ENCODE measurements at regions not wholly inside any gene's neighbourhood (a gene's known extent, or its start where the extent isn't known, plus 50 kb on each side); places are given as distances from the start of the nearest gene placed in this dataset.
A peak's percentile ranks its signal among the peaks of the same experiment; 100 is the strongest.
"Not testable (repeated sequence)": the region's sequence is repeated elsewhere in the genome, so short reads cannot be mapped to it uniquely, and the experiment has no call there.

DNA sequence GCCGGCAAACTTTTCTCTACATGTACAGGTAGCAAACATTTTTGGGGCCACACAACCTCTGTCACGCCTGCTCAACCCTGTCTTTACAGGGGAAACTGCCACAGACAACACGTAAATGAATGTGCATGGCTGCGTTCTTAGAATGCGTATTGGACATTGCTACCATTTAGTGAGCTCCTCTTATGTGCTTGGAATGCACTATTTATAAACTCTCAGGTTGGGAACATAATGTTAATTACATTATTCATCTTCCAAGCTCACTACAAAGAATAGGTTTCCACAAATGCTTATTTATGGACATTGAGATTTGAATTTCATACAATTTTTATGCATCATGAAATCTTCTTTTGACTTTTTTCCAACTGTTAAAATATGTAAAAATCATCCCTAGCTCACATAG lies 92.0 kb upstream of the RPS6KA2 start:
- DNase-seq: no peak

DNA sequence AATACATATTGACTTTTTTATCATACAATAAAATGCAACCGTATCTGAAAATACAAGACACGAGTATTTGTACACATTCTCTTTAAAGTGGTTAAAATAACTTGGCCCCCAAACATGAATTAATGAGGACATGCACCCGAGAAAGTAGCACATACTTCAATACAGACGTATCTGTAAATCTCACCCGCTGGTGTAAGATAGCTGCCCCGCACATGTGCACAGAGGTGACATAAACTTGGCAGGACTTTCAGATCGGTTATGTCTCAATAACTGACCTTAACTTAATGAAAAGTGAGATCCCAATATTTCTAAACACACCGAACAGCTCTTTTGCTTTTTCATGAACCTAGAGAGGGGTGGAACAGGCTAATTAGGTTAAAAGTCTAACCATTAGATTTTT lies 91.5 kb upstream of the RPS6KA2 start:
- DNase-seq: no peak

DNA sequence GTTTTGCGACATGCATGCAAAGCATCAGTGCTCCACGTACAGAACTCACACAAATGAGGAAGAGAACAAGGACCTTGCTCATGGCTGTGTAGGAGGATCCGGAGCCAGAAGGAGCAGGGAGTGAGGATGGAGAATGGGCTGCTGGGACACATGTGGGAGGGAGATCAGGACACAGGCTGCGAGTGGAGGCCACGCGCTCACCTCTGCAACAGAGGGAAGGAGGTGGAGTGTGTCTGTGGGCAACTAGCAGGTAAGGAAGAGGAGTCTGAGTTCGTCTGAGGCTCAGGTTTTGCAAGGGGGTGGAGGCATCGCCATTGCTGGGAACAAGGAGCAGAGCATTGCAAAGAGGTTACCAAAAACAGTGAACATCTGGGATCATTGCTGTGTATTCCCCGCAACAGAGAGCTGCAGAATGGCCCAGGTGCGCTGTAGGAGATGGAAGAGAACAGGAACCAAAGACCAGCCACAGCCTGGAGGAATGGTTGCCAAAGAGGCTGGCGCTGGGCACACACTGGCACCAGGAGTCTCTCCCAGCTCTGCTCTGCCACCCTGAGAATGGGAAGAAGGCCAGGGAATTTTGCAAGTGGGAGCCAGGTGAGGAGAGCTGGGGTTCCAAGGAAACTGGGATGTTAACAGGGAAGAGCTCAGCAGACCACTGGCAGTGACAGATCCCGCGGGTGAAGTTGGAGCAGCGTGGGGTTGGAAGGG lies 90.0 kb upstream of the RPS6KA2 start:
- no peak for DNase-seq

DNA sequence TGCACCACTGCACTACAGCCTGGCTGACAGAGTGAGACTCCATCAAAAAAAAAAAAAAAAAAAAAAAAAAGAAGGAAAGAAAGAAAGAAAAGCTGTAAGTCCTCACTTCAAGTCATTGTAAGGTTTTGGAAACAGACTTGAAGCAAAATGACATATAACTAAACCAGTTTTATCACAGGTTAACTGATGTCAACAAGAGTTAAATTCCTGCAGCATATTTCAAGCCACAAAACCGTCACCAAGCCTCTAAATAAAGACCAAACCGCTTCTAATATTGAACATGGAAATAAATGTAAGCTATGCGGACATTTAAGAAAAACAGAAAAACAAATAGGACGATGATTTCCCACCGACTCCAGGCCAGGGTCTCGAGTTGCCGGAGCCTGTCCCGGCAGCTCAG lies 88.9 kb upstream of the RPS6KA2 start:
- no peak for DNase-seq

DNA sequence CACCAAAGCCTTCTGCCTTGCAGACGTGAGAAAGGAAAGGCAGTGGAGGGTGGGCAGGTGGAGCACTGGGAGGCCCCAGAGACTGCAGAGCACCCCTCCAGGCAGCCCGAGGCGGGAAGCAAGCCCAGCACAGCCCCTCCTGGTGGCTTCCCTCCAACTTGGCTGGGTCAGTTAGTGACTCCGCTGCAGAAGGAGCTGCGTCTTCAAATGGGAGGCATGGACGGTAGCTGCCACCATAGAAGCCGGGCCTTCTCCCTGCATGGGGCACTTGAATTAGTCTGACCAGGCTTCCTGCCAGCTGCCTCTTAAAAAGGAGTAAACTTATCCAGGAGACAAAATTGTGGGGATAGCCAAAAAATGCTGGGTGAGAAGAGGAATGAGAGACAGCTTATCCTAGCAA lies 88.0 kb upstream of the RPS6KA2 start:
- DNase-seq: no peak

DNA sequence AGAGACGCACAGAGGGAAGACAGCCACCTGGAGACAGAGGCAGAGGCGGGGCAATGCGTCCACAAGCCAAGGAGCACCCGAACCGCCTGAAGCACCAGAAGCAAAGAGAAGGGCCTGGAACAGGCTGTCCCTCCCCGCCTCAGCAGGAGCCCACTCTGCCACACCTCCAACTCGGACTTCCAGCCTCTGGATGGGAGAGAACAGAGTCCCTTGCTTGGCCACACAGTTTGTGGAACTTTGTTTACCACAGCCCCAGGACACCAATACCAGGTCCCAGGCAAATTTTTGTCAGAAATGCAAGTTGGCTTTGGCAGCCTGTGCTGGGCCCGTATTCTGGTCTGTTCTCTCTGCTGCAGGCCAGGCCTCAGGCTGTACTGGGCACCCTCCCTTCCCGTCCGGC lies 87.5 kb upstream of the RPS6KA2 start:
- no peak for DNase-seq

DNA sequence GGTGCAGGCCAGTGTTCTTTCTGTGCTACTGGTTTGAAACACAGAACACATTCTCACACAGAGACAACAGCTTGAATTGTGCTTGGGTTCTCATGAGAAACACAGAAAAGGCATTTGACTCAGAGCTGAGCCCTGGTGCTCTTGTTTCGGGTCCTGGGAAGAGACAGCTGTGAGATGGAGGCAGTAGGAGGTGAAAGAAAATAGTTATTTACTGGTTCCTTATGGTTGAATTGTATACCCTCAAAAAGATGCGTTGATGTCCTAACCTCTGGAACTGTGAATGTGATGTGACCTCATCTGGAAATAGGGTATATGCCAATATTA lies 87.1 kb upstream of the RPS6KA2 start:
- no peak for DNase-seq

DNA sequence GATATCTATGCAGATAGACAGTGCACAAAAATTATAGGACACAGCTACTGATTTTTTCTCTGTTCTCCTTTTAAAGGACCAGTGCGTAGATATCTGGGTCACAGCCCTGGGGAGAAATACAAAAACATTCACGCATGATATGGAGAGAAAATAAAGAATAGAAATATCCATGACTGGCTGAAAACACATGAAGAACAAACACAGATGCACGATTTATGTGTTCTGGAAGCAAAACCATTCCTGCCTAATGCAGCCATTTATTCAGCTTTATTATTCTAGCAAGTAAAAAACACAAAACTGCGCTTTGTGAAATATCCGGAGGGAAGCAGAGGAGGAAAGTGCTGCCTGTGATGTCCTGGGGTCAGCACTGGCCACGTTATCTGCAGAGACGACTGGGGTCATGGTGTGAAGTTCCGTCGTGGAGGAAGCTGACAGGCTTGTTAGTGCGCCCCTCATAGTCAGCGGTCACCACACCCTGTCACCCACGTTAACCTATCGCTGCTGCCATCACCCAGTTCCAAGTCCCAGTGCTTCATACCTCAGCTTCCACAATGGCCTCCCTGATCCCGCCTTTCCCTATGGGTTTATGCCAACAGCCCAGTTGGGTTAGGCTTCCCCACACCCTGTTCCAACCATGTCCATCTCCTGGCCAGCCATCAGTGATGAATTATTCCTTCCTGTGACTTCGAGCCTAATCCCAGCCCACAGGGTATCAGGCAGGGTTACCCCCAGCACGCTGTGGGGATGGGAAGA lies 86.6 kb upstream of the RPS6KA2 start:
- DNase-seq: no peak

DNA sequence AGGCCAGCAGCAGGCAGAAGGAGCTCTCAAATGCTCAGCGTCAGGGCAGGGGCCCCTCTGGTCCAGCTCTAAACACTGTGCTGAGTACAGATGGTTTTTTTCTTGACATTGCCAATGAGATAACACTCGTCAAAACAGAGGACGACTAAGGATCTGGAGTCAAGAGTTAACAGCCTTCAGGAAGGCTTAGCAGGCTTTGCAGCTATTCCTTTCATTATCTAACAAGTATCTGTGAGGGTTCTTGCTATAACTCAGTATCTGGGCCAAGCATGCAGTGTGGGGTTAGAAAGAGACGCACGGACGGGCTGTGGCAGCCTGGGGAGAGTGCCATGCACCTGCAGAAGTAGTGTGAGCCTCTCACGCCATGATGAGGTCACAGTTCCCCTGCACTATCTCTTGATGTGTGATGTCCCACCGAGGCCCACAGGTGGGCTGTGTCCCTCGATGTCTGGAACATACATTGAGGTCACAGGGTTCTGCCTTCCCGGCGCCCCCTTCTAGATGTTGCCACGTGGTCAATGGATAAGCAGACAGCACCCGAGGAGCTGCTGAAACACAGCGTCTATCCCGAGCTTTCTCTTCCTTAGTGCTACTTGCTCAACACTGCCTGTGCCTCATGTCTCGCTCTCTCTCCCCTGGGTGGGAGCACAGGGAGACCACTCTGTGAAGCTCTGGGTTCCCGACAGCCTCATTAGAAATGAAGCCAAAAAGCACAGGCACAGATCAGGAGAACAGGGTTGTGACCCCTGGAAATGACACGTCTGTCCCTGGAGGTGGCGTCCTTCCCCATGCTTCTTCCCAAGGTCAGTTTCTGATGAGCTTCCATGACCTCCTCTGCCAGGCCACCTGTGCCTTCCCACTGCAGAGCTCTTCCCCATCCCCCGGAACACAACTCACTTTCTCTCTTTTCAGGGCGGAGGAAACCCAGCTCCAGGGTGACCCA lies 85.5 kb upstream of the RPS6KA2 start:
- DNase-seq: no peak

DNA sequence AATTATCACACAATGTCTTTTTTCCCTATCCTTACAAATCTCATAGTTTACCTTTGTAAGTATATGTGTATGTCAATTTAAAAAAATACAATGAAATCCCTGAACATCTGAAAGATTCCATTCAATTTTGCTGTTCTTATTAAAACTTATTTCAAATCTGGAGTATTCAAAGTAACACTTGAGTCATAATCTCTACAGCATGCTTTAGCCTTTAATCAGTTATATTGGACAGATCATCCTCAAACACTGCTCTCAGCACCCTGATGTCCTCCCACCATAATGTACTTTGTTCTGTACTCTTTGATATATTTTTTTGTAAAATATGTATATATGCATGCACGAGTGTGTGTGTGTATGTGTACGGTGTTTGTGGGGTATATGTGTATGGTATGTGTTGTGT lies 83.0 kb upstream of the RPS6KA2 start:
- DNase-seq: no peak

DNA sequence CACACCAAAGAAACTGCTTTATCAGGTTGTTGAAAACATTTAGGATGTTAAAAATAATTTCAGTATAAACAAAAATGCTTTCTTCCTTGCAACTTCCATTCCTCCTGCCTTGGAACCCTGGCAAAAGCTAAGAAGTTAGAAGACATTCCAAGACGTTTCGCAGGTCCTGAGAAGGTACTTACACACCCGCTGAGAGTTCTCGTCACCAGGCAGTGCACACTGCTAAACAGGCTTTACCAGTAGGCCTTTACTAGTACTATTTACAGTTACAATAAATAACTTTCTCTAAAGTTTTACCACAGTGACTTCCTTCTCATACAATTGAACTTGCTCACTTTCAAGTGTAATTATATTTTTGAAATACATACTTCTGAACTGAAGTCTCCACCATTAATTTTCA lies 81.4 kb upstream of the RPS6KA2 start:
- no peak for DNase-seq

DNA sequence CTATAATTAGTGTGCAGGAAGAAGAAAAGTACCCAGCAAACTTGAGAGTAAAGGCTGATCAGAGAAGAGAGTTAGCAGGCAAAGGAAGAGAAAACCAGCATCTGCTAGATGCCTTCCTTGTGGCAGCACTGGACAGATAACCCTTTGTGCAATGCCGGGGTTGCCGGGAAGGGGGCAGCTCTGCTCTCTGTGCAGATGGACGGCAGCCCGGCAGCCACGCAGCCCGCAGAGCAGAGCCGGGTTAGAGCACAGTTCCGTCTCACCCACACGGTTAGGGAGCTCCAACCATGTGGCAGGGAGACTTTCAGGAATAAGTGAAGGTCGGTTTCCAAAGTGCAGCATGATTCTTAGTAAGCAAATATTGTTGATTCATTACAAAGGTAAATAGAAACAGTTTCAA lies 80.0 kb upstream of the RPS6KA2 start:
- peak; percentile 28 for DNase-seq

DNA sequence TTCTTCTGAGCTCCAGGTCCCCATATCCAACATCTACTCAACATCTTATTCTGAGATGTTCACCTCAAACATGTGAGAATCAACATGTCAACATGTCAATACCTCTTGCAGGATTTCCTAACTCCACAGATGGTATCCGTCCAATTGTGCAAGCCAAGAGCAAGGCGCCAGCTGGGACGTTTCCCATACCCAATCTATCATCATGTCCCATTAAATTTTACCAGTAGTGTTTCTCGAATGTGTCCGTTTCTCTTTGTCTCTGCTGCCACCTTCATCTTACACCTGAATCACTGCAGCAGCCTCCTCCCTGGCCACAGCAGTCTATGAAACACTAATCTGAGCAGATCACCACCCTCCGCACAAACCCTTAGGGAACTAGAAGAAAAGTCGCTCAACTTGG lies 78.0 kb upstream of the RPS6KA2 start:
- no peak for DNase-seq

DNA sequence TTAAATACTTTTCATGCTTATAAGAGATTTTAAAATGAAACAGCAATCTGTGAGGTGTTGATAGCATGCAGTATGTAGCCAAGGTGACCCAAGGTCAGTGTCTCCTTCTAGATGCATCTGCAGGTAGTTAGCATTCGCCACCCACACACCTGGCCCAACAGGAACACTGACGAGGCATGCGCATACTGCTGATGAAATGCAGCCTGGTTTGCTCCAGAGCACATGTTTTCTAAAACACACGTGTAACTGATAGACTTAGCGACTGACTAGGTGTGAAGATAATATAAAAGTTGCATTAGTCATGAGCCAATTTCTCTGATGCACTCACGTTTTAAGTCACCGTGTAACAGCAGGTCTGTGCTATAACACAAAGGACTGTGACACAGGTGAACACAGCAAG lies 77.1 kb upstream of the RPS6KA2 start:
- no peak for DNase-seq

DNA sequence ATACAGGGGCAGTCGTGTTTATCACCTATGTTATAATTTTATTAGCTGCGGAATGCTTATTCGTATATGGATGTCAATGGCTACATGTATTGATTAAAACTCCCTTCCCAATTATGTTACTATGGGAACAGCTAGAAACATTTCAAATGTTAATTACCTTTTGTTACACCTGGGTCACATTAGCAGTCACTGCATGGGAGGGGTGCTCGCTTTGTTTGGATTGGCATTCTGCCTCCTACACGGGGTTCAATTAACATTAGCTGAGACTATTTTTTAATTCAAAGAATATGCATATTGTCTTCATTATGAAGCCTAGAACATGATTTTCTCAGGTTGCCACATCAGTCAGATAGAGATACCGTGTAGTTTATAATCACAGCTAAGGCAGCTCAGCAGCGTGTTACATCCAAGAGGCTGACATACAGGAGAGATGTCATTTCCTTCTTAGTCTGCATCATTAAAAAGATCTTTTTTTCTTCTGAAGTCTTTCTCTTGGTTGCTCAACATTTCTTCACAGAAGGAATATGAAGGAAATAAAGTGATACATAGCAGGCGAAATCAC lies 76.2 kb upstream of the RPS6KA2 start:
- no peak for DNase-seq

DNA sequence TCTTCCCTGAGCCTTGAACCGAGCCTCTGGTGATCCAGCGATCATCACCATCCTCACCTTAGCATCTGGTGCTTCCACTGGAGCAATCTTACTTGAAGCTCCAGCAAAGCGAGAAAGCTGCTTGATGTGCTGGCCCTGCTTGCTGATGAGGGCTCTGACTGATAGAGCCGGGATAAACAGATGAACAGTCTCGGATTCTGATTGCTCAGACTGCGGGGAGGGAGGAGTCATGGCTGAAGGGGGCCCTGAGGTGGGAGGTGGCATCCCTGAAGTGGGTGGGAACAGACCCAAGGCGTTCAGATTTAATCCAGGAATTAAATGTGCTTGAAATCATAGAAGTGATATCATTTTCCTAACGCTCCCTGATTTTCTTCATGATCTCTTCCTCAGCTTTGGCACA lies 74.4 kb upstream of the RPS6KA2 start:
- not testable (repeated sequence) for DNase-seq

DNA sequence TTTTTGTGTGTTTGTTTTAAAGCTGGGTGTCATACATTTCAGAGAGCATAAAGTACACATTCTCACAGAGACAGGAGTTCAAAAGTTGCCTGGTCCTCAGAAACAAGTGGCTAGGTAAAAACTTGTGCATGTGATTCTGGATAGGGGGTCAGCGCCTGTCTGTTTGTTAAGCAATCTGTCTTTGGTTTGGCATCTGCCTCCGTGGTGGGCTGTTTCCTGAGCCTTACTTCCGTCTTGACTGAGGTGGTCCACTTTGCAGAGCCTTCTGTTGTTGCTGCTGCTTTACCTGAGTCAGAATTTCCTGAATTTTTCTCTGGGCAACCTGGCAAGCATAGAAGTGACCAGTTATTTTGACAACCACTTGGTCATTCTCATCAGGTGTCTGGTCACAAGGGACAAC lies 73.8 kb upstream of the RPS6KA2 start:
- DNase-seq: not testable (repeated sequence)

DNA sequence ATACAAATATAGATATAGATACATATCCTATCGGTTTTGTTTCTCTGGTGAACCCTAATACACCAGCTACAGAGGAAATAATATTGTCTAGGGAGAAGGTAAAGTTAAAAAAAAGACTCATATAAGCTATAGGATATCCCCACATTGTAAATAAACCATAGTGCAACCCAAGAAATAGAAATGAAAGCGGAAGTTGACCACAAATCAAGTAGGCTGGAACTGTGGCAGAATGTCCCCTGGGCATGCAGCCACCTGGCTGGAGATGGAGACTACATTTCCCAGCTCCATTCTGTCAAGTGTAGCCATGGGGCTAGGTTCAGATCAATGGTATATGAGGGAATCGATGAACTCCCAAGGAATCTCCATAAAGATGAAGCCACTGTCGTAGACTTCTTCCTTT lies 70.1 kb upstream of the RPS6KA2 start:
- no peak for DNase-seq

DNA sequence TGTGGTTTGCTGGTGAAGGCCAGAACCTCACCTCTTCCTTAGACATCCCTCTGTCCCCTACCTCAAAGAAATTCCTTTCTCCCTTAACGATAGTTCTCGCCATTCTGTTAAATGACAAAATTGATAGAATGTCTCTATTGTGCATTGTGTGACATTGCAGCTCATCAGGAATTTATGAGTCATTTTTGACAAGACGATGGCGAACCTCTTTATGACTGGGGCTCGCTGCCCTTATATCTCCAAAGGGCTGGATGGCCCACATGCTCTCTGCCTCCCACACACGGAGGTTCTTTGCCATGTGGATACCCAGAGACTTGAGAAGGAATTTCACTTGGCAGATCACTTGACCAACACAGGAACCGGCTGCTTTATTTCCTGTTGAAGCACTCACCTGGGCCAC lies 66.8 kb upstream of the RPS6KA2 start:
- no peak for DNase-seq

DNA sequence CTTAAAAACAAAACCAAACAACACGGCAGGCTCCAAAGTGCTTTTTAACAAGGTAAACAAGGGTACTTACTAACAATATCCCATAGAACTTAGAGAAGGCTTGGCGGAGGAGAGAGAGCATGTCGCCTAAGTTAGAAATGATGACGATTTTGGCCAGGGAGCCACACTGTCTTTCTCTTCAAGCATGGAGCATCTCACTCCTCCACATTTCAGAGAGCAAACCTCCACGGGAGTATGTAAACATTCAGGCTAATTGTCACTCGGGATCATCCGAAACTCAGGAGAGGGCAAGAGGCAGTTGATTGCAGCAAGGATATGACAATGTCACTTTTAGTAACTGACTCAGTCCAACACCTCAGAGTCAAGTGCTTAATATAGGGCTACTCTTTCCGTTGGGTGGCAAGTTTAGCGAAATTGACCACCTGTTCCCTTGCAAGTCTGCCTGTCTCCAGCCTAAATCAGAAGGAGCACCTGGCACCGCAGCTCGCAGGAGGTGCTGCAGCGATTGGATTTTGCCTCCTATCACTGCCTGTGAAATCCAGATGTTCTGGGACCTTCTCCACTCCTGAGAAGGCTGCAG lies 65.8 kb upstream of the RPS6KA2 start:
- DNase-seq: no peak

DNA sequence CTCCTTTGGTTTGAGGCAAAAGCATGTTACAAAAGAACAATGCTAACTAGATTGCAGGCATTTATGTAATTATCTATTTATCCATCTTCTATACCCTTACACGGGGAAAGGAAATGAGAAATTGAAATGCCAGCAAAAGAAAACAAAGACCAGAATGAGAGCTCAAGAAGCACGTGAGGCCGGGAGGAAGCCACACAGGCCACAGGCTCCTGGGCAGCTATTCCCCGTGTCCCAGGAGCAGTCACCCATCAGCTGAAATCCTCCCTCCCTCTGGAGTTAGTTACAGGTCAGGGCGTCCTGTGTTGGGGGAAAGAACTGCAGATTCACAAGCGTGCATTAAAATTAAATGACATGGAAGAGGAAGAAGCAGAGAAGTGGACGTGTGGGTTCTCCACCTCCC lies 64.7 kb upstream of the RPS6KA2 start:
- DNase-seq: no peak

DNA sequence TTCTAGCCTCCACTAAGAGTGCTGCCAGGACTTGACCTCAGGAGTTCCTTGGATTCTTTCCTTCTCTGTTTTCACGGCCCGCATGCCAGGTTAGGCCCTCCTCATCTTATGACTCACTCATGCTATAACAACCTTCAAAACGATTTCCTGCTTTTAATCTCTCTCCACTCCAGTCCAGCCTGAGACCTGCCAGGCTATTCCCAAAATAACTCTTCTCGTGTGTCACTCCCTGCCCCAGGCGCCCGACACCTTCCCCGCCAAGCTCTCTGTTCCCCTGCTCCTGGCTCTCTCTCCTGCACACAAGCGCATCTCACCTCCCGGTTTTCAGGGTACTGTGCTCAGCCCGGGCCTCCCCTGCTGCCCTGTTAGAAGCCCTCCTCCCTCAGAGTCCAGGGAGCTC lies 64.1 kb upstream of the RPS6KA2 start:
- DNase-seq: peak; percentile 53

DNA sequence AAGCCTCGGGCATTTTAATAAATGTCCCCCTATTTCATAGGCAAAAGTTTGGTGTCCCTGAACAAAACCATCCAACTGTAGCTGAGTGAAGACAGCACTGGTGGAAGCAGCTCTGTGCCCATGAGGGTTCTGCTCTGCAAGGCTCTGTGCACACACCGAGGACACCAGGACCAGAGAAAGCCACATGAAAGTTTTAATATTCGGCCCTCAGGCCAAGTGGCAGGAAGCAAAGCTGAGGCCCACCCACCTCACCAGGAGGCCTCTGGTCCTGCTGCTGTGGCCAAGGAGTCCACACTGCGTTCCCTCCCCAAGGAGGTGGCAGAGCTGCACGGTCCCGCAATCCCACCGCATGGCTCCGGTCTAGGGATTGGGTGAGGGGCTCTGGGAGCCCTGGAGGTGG lies 62.6 kb upstream of the RPS6KA2 start:
- no peak for DNase-seq

Data from EL (cell line).